ENCODE measurements at regions not wholly inside any gene's neighbourhood (a gene's known extent, or its start where the extent isn't known, plus 50 kb on each side); places are given as distances from the start of the nearest gene placed in this dataset.

- TF ChIP-seq RUNX1 (IDR thresholded peaks at IDR 0.05; ENCODE audit: low read depth) = no peak
- TF ChIP-seq ZNF639 (CRISPR knock-in tag; conservative IDR thresholded peaks at IDR 0.05 in 1 of 2, IDR thresholded peaks at IDR 0.05 in 1 of 2) = 0 out of 4 replicates have a peak, but pooled peaks of 1 of the 2 experiments have one; percentile 29
- TF ChIP-seq TFAP4 (CRISPR knock-in tag; IDR thresholded peaks at IDR 0.05; ENCODE audit: borderline replicate concordance) = no peak
- TF ChIP-seq NBN (IDR thresholded peaks at IDR 0.05; ENCODE audit: low read depth) = peak; percentile 28; the same call in 1 of the 2 replicates
- TF ChIP-seq NCOA2 (IDR thresholded peaks at IDR 0.05; ENCODE audit: partially characterized antibody in 2 of 2) = no peak
- peak; percentile 89 for TF ChIP-seq KLF16 (IDR thresholded peaks at IDR 0.05)
- TF ChIP-seq MEIS2 (IDR thresholded peaks at IDR 0.05; ENCODE audit: partially characterized antibody) = peak; percentile 78
- peak in 1 of 2 experiments; percentile 24; a peak in 1 of 4 replicates for TF ChIP-seq ARNT (IDR thresholded peaks at IDR 0.05)
- TF ChIP-seq NFIC (IDR thresholded peaks at IDR 0.05) = 0 out of 2 replicates have a peak, but pooled peaks have one; percentile 25
- no peak for TF ChIP-seq TSHZ1 (CRISPR knock-in tag; IDR thresholded peaks at IDR 0.05)
- TF ChIP-seq ARID1B (IDR thresholded peaks at IDR 0.05) = peak; percentile 94
- peak; percentile 79; the same call in 1 of the 2 replicates for TF ChIP-seq FOXM1 (IDR thresholded peaks at IDR 0.05; ENCODE audit: low read depth)
- no peak for TF ChIP-seq FOXM1 (CRISPR knock-in tag; IDR thresholded peaks at IDR 0.05; ENCODE audit: low read depth)
- no peak for TF ChIP-seq TEAD1 (CRISPR knock-in tag; IDR thresholded peaks at IDR 0.05)
- TF ChIP-seq ZNF253 (CRISPR knock-in tag; conservative IDR thresholded peaks at IDR 0.05) = no peak
- TF ChIP-seq C11orf30 (IDR thresholded peaks at IDR 0.05; ENCODE audit: low read depth) = peak; percentile 35; the same call in 1 of the 2 replicates
- no peak for TF ChIP-seq ZFPM2 (CRISPR knock-in tag; IDR thresholded peaks at IDR 0.05)
- peak; percentile 90; the same call in 1 of the 2 replicates for TF ChIP-seq SMARCA4 (IDR thresholded peaks at IDR 0.05)
- no peak for TF ChIP-seq PATZ1 (CRISPR knock-in tag; IDR thresholded peaks at IDR 0.05; ENCODE audit: borderline replicate concordance)
- no peak for TF ChIP-seq ELF1 (tag; IDR thresholded peaks at IDR 0.05)
- TF ChIP-seq ZNF644 (tag; IDR thresholded peaks at IDR 0.05; ENCODE audit: low read depth) = no peak
- no peak for TF ChIP-seq GABPB1 (CRISPR knock-in tag; IDR thresholded peaks at IDR 0.05)
Measured at GRCh38 chr18:46408334-46408987, 248.6 kb downstream of the LOXHD1 start (continued).
